ENCODE measurements at regions not wholly inside any gene's neighbourhood (a gene's known extent, or its start where the extent isn't known, plus 50 kb on each side); places are given as distances from the start of the nearest gene placed in this dataset.
A peak's percentile ranks its signal among the peaks of the same experiment; 100 is the strongest.

GRCh38 chr21:26784974-26785373 is 60.2 kb downstream of the ADAMTS1 start:
- TF ChIP-seq CTCF (IDR thresholded peaks at IDR 0.05) (no peak), POLR2AphosphoS5 (IDR thresholded peaks at IDR 0.05) (peak; percentile 27 to 63), EP300 (IDR thresholded peaks at IDR 0.05) (peak; percentile 34), POLR2A (IDR thresholded peaks at IDR 0.05; ENCODE audit: low read depth) (no peak)
